Hematopoietic multipotent progenitor cell treated with erythropoietin and hydrocortisone succinate and interleukin-3 and kit ligand, for 8 days (in vitro differentiated cells): ENCODE measurements at regions not wholly inside any gene's neighbourhood (a gene's known extent, or its start where the extent isn't known, plus 50 kb on each side); places are given as distances from the start of the nearest gene placed in this dataset.
A peak's percentile ranks its signal among the peaks of the same experiment; 100 is the strongest.

Experiments used
- DNase-seq: peaks from one replicate; pipeline ENCODE4 v3.0.0-alpha.2; 2015

DNA sequence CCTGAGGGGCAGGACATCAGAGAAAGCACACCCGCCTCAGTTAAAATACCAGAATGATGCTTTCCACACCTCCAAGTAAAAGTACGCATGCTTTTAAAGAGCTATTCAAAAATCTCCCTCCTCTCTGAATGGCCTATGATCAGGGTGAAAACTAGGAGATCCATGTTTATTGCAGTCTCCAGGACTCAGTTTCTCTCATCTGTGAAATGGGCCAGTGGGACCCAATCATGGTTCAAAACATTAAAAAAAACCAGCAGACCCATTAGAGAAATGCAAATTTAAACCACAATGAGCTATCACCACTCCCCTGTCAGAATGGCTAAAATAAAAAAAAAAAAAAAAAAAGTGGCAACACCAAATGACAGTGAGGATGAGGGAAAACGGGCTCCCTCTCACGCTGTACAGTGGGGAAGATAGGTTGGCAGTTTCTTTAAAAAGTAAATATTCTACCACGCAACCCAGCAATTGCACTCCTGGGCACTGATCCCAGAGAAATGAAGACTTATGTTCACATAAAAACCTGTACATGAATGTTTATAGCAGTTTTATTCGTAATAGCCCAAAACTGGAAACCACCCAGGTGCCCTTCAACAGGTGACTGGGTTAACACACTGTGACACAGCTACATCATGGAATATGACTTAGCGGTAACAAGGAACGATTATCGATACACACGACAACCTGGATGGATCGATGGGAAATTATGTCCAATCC is 242.7 kb downstream of the MN1 start:
- DNase-seq, result no peak

DNA sequence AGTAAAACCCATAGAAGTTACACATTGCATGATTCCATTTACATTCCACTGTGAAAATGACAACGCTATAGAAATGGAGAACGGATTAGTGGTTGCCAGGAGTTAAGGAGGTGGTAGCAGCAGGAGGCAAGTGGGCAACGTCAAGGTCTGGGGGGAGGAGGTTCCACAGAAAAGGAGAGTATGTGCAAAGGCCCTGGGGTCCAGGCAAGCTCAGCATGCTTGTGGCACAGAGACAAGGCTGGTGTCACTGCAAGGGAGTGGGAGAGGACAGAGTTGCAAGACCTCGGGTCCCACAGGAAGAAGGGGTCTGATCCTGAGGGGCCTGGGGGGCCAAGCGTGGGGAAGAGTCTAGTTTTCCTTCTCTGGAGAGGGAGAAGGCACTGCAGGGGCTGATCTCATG is 240.8 kb downstream of the MN1 start:
- DNase-seq, result no peak

DNA sequence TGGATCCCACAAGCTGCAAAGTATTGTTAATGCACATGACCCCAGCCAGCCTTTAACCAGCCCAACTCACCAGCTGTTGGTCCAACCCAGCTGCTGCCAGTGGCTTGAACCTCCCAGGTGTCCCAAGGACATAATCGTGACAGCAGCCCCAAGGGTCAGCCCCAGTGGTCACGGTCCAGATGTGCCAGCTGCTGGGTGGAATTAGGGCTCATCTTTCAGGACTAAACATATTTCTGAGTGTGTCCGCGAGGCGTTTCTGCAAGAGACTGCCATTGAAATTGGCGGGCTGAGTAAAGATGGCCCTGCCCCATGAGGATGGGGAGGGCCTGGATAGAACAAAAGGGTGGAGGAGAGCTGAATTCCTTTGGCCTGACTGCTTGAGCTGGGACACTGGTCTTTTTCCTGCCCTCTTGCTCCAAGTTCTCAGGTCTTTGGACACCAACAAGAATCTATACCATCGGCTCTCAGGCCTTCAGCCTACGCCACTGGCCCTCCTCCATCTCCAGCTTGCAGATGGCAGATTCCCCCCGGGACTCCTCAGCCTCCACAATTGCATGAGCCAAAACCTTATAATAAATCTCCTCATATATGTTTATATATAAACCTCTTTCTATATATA is 240.2 kb downstream of the MN1 start:
- DNase-seq, result no peak

DNA sequence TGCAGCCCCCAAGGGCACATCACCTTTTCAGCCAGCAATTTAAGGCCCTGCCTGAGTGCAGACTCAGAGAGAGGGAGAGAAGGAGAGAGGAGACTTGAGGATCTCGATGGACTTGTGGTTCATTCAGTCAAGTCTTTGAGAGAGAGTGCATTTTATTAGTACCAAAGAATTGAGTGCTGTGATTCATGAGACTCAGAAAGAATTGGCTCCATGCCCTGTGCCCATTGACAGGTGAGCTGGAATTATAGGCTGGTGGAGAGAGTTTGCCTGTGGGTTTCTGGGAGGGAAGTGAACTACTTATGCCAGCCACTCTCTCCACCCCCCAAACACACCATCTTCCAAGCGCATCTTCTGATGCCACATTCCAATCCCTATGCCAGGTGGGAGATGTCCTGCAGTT is 236.8 kb downstream of the MN1 start:
- DNase-seq, result no peak

DNA sequence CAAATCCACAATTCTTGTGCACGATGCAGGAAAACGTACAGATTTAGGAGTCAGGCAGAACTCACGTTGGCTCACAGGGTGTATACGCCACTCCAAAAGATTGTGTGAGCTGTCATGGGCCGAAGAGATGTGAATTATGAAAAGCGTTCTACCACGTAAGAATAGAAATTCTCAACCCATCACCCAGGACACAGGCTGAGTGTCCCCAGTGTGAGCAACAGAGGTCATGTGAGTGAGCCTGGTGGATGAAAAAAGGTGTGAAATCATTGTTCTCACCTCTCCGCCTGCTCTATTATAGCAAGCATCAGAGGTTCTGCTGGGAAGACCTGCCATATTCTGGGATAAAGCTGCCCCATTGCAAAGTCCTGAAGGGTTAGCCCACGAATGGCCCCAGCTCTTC is 235.0 kb downstream of the MN1 start:
- DNase-seq, result no peak

DNA sequence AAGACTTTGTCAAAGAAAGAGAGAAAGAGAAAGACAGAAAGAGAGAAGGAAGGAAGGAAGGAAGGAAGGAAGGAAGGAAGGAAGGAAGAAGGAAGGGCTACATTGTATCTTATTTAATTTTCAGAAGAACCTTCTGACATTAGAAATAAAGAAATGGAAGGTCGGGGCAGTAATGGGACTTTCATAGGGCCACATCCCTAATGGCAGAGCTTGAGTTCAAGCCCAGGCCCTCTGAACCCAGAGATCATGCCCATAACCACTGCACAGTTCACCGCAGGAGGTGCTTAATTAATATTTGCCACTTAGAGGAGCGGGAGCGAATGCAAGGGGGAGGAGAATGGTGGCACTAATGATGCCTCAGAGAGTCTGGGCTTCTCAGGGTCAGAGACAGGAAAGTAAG is 233.3 kb downstream of the MN1 start:
- DNase-seq, result no peak

DNA sequence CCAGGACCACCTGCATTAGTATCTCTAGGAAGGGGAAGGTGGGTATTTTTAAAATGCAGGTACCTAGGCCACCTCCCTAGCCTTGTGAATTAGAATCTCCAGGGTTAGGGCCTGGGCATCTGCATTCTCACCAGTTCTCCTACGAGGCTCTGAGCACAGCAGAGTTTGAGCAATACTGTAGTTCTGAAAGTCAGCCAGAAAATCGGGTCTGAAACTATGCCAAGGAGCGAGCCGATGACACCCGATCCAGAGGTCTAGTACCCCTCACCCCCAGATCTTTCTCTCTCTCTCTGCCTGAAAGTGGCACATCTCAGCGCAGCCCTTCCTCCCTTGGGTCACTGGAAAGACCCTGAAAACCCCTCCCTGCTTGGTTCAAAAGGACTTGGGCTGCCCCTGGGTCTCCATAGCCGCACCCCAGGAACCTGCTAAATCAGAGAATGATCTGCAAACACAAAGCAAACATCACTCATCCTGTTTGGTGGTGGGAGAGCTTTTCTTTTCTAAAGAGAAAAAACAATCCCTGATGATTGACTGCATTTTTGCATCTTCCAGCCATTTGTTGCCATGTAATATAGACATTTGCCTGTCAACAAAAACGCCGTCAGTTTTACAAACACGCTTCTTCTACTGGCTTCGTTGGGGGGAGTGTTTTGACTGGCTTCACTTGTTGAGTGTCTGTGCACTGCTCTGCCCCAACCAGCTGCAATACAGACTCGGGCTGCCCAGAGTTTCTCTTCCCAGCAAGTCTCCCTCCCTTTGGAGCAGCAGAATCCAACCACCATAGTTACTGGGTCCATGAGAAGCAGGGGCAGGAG is 229.9 kb downstream of the MN1 start:
- DNase-seq, result no peak

DNA sequence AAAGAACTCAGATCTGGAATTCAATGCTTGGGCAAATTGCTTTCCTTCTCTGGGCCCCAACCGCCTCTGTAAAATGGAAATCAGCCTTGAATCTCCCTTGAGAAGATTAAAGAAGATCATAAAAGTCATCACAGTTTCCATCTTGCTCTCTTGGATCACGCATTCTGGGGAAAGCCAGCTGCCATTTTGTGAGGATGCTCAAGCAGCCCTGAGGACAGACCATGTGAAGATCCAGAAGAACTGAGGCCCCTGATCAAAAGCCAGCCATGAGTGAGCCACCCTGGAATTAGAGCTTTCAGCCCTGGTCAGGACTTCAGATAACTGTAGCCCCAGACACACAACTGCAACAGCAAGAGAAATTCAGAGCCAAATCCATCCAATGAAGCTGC is 229.3 kb downstream of the MN1 start:
- DNase-seq, result no peak

DNA sequence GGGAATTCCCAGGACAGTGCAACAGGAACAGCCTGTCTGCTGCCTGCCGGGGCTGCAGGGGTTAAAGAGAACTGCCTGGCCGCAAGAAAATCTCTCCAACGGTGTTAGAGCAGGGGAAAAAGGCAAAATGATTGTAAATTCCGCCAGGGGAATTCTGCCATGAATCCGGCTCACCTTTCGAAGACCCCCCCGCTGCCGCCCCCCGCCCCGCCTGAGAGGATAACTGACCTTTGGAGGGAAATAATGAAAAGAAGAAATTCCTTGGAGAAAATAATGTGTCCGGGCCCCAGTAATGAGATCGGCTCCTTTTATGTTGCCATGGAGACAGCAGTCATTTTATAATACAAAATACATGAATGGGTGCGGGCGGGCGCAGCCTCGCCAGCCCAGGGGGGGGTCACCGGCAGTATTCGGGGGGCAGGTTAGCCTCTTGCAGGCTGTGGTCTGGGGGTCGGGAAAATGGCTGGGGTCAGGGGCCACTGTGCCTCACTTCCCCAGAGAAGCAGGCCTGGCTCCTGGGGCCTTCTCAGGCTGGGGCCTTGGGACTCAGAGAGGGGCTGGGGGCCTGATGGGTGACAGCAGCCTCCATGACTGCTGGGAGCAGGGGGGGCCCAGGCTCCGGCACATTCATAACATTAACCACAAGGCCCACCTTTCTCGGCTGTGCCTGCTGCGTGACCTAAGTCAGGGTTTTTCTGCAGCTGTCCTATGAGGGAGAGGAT is 228.1 kb downstream of the MN1 start:
- DNase-seq, result no peak

DNA sequence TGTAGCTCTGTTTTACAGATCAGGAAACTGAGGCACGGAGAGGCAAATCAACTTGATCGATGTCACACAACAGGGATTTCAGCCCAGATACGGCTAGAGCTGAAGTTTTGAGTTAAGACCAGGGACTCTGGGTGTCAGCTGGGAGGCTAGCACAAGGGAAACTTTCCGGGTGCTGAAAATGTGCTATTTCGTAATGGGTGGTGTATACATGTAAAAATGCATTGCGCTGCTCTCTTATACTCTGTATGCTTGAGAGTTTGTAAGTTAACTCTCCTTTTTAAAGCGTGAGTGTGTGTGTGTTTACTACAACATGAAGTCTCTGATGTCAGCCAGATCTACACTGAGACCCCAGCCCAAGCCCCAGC is 227.6 kb downstream of the MN1 start:
- no peak for DNase-seq

DNA sequence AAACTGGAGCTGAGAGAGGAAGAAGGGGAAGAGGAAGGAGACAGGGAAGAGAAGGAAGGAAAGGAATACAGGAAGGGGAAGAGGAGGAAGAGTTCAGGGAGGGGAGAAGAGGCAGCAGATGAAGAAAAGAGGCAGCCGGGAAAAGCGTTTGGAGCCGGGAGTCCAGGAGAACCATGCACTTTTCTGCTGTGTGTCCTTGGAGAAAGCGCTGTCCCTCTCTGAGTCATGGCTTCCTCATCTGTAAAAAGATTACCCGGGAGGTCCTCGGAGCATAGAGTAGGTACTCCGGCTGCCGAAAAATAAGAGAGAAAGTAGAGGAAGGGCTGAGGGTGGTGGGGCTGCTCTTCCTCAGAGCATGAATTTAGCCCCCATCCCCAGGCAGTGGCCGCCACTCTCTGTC is 226.9 kb downstream of the MN1 start:
- no peak for DNase-seq

DNA sequence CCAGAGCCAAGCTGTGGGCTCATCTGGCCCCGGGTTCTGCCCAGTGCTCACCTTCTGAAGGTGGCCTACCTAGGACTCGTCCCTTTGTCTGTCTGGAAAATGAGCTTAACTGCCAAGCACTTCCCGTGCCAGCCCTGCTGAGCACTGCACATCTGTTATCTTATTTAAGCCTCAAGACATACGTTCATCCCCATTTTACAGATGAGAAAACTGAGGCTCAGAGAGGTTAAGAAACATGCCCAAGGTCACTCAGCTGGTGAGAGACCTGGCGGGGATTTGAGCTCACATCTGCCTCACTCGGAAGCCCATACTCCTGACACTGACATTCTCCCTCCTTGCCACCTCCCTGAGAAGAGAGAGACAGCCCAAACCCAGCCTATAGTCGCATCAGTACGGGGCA is 226.2 kb downstream of the MN1 start:
- no peak for DNase-seq

DNA sequence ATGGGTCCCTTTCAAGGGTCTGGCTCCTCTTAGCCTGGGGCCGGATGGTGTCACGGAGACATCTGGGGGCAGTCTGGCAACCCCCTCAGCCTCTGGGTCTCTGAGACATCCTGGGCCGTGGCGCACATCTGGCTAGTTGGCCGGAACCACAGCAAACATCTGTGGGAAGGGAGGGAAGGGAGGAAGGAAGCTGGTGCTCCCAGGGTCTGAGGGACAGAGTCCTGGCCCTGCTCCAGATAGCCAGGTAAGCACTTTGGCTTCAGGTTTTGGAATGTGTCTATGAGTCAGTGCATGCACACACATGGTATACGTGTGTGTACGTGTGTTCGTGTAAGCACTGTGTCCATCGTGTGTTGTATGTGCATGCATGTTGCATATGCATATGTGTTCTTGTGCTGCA is 225.1 kb downstream of the MN1 start:
- no peak for DNase-seq

DNA sequence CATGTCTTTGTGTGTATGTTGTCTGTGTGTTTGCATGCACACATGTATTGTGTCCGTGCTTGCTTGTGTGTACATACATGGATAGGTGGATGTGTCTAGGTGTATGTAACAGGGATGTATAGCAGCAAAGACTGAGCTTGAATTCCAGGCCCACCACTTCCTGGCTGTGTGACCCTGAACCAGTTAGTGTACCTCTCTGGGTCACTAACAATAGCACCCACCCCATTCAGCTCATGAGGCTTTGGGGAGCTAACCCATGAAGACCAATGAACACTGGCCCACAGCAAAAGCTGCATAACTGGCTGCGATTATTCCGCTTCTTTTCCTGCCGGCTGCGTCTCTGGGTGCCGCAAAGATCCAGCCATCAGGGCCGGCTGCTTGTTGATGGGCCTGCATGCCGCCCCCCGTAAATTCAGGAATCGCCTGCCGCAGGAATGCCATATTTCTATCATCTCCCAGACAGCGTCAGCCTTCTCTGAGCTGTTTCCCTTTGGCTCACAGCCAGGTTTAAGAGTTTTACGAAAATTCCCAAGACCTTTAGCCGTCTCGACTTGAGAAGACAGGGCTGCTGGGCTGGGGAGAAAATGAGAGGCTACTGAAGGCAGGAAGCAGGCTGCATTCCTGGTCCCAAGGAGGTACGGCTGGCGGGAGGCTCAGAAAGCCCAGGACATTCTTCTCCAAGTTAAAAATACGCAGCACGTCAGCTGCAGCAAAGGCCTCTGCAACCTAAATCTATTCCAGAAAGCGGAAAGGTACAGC is 224.6 kb downstream of the MN1 start:
- DNase-seq, result no peak

DNA sequence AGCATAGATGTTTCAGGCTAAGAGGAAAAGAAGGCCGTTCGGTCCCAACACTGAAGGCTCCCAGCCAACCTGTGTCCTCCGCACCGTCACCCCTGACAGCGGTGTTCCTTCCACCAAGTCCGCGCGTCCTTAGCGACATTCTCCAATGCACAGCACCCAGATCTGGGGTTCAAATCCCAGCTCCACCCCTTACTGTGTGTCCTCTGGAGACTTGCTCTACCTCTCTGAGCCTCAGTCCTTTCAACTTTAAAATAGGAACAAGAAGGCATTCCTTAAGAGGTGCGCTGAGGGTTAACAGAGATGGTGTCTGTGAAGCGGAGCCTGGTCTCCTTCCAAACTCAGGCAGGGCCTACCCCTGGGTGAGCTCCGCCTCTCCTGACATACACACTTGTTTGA is 224.0 kb downstream of the MN1 start:
- DNase-seq, result no peak

DNA sequence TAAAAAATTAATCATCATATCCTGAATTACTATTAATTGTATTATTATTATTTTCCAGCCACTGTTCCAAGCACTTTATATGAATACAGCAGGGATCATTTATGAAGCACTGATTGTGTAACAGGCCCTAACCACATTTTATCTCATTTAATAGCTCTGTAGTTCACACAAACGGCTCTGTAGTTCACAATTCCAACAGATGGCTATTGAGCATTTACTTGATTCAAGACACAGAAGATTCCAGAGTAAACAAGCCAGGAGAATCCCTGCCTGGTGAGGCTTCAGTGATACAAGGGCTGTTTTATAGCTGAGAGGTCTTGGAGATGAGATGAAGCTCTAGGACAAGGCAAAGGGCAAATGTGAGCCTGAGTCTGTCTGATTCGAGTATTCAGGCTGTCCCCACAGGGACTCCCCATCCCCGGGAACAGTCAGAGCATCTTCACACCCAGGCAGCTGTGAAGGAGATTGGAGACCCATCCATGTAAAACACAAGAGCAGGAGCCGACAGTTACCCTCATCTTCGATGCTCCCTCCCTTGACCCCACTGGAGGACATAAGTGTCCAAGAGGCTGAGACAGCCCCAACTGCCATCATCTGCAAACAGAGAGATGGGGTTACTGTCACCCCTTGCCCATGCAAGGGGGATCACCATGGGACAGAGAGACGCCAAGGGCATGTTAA is 222.5 kb downstream of the MN1 start:
- DNase-seq, result no peak

DNA sequence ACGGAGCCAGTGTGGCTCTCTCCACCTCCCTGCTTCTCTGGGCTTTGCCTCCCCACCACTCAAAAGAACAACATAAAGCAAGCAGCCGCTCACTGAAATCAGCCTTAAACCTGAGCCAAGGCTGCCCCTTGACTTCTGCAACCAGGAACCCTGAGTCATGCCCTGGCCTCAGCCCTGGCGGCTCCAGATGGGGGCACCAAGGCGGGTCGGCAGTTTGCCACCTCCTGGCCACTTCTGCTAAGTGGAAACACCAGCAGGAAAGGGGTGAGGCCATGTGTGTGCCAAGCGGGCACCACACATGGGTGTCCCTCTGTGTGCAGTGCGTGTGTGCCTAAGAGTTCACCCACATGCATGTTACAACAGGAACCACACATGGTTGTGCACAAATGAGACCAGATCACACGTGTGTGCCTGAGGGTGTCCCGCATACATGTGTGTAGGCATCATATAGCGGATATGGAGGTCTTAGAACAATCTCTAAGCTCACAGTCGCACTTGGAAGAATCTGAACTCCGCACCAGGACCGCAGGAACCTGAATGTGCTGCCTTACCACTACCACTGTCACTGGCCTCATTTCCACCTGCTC is 221.2 kb downstream of the MN1 start:
- peak; percentile 42 for DNase-seq

DNA sequence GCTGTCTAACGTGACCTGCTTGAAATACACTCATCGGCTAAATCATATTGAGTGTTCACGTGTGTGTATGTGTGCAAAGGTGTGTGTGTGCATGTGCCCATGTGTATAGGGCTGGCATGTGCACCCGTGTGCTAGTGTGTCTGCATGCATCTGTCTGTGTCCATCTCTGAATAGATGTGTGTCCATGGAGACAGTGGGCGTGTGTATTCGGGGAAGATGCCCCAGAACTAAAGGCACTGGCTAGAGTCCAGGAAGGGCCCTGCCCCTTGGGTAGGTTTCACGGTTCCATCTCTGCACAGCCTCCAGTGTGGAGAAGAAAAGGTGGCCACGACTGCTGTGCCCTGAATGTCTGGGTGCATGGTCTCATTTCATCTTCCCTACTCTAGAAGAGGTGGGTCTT is 220.3 kb downstream of the MN1 start:
- no peak for DNase-seq

DNA sequence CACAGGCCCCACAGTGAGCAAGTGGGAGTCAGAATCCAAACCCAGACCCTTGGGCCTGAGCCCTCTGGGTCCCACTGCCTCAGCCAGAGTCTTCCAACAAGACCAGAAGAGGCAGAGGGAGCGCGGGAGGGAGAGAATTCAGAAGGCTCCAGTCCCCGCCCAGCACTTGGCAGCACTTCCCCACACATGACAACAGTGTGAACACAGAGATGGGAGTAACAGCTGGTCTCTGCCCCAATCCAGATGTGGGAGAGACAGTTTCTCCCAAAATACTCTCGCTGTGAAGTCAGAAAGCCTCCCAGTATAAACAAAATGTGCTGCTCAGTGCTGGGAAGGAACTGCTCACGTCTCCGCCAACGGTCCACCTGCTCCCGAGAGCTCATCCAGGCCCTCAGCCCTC is 219.9 kb downstream of the MN1 start:
- no peak for DNase-seq

DNA sequence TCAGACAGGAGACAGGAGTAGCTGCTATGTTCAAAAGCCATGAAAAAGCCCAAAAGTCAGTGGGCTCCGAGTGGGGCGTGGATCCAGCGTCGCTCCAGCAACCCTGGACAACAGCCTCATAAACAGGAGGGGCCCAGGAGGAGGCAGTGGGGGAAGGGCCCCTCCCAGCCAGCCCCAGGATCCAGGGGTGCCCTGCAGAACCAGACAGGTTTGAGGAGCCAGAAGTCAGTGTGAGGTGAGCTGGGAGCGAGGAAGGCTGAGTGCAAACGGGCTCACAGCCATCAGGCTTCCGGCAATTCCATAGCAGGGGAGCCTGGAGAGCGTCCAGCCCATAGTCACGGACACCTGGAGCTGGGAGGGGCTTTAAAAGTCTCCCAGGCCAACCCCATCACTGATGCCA is 217.7 kb downstream of the MN1 start:
- no peak for DNase-seq

DNA sequence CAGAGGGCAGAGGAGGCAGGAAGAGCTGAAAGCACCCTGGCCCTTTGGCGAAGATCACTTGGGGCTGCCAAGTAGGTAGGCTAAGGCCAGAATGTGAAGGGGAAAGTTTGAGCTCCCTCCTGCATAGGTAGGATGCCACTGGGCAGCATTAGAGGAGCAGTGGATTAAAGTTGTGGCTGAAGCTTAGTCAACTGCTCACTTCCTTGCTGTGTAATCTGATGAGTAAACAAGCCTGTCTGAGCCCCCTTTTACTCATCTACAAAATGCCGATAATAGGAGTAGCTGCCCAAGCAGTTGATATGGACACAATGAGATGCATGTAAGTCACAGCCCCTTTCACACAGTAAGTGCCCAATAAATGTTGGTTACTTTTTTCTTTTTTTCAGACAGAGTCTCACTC is 216.4 kb downstream of the MN1 start:
- no peak for DNase-seq

DNA sequence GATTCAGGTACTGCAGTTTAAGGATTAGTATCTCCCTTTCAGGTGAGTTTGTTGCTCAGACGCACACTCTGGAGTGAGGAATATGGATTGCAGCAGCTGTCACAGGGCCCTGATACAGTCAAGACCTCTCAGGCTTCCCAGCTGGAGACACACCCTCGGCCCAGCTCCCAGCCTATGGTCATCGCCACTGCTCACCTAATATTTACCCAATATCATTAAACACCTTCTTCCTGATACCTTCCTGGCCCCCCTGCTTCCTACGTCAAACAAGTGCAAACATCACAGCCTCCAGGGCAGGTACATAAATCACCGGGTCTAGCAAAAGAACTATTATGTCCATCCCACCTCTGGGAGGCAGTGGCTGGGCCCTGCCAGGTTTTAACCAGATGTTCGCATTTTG is 213.3 kb downstream of the MN1 start:
- DNase-seq, result no peak
